Keratinocyte (primary cell): ENCODE measurements at regions not wholly inside any gene's neighbourhood (a gene's known extent, or its start where the extent isn't known, plus 50 kb on each side); places are given as distances from the start of the nearest gene placed in this dataset.

Experiments
- DNase-seq: peaks from one replicate; pipeline ENCODE4 v3.0.0-alpha.2; 2011; ENCODE audit warnings: low read depth, missing footprints, low spot score
- FAIRE-seq: peaks from 2 replicates; lab custom pipeline; 2011; peaks lifted over from hg19 to GRCh38; lab: Jason Lieb, UNC
- H2AFZ ChIP-seq: 2 replicates; pipeline ENCODE4 v1.6.0; 2012; ENCODE audit warnings: low read length, control low read depth, inconsistent platforms; ENCODE audit not compliant: control insufficient read depth
- H3K27ac ChIP-seq: 2 replicates; pipeline ENCODE4 v1.5.1; 2011; ENCODE audit warnings: low read length; ENCODE audit not compliant: control insufficient read depth, insufficient read depth
- H3K27me3 ChIP-seq: 3 replicates; pipeline ENCODE4 v1.6.0; 2011; ENCODE audit warnings: low read length; ENCODE audit not compliant: control insufficient read depth, insufficient read depth; ENCODE audit errors: extremely low read depth
- H3K36me3 ChIP-seq, 2 experiments: 2 replicates in 1 of 2; 3 replicates in 1 of 2; pipeline ENCODE4 v1.5.1; 2011; ENCODE audit warnings: low read length in 2 of 2, mild to moderate bottlenecking in 1 of 2; ENCODE audit not compliant: control insufficient read depth in 2 of 2, insufficient read depth in 2 of 2; ENCODE audit errors: extremely low read depth in 1 of 2
- H3K4me1 ChIP-seq: 3 replicates; pipeline ENCODE4 v1.5.1; 2011; ENCODE audit warnings: low read length; ENCODE audit not compliant: control insufficient read depth, insufficient read depth; ENCODE audit errors: extremely low read depth
- H3K4me2 ChIP-seq: 3 replicates; pipeline ENCODE4 v1.6.0; 2011; ENCODE audit warnings: low read depth, low read length; ENCODE audit not compliant: control insufficient read depth, insufficient read depth; ENCODE audit errors: extremely low read depth
- H3K4me3 ChIP-seq, 3 experiments: fragments of 200-600 bp in 1 of 3; sonication (generic) in 1 of 3; 2 replicates in 2 of 3; 3 replicates in 1 of 3; pipeline ENCODE4 v1.5.1; 2011 to 2016; ENCODE audit warnings: low read length in 3 of 3, mild to moderate bottlenecking in 3 of 3, control low read depth in 2 of 3, inconsistent platforms in 1 of 3, low read depth in 1 of 3, mixed read lengths in 1 of 3, mixed run types in 1 of 3, moderate library complexity in 1 of 3; ENCODE audit not compliant: control insufficient read depth in 2 of 3, insufficient read depth in 2 of 3; ENCODE audit errors: extremely low read depth in 1 of 3
- H3K79me2 ChIP-seq: 2 replicates; pipeline ENCODE4 v1.6.0; 2012; ENCODE audit warnings: low read length; ENCODE audit not compliant: control insufficient read depth, insufficient read depth
- H3K9ac ChIP-seq: 3 replicates; pipeline ENCODE4 v1.6.0; 2011; ENCODE audit warnings: low read length; ENCODE audit not compliant: control insufficient read depth, insufficient read depth; ENCODE audit errors: extremely low read depth
- H3K9me1 ChIP-seq: 3 replicates; pipeline ENCODE4 v1.6.0; 2011; ENCODE audit warnings: low read length; ENCODE audit not compliant: control insufficient read depth, insufficient read depth; ENCODE audit errors: extremely low read depth
- H3K9me3 ChIP-seq: 2 replicates; pipeline ENCODE4 v1.5.1; 2012; ENCODE audit warnings: low read depth, low read length; ENCODE audit not compliant: control insufficient read depth
- H4K20me1 ChIP-seq: 3 replicates; pipeline ENCODE4 v1.6.0; 2011; ENCODE audit warnings: low read length; ENCODE audit not compliant: control insufficient read depth, insufficient read depth; ENCODE audit errors: extremely low read depth
- EZH2 ChIP-seq: IDR thresholded peaks from one replicate; pipeline ENCODE4 v1.6.1; 2012; ENCODE audit warnings: inconsistent platforms, mild to moderate bottlenecking, low read length, moderate library complexity
- dilution Hi-C: fragments of 300-500 bp; cut with MboI; formaldehyde crosslinking; loops from one replicate; pipeline ENCODE4 v1.7.0; 2020; ENCODE audit warnings: low sequenced_read_pairs; ENCODE audit not compliant: extremely low pct_ligation_motif_present
- TF ChIP-seq, protein P1 (sequence below), 3 experiments: IDR thresholded peaks in 1 of 3; conservative IDR thresholded peaks in 1 of 3; optimal IDR thresholded peaks in 1 of 3; 2 replicates in 2 of 3; 3 replicates in 1 of 3; pipeline versions ENCODE3 to v1.5.1; 2011; ENCODE audit warnings: low read length in 3 of 3, mild to moderate bottlenecking in 3 of 3, moderate library complexity in 2 of 3, control low read depth in 1 of 3, inconsistent platforms in 1 of 3; ENCODE audit not compliant: insufficient read depth in 2 of 3; ENCODE audit errors: extremely low read depth in 1 of 3

DNA sequence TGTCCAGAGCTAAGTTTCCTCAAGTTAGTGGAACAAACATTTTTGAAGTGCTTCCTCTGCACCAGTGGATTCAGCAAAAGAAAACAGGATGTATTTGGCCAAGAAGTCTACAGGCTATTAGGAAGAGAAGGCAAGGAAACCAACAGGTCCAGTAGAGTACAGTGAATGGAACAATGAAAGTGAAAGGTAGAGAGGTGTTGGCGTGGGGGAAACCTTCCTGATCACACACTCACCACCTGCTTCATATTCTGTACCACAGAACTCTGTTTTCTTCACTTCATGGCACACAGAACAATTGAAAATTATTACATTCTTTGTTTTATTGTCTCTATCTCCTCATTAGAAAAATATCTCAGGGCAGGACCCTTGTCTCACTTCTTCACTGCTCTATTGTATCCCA lies 417.4 kb upstream of the FMR1 start:
- no peaks in the 10 kb centered on the region for H3K9me3 ChIP-seq
- DNase-seq, result no peak
- no peak overlapping the region for H3K9ac ChIP-seq
- no peaks in the 10 kb centered on the region for H4K20me1 ChIP-seq
- dilution Hi-C loops, result no loop called here
- no peak for FAIRE-seq
- H2AFZ ChIP-seq, result no peak overlapping the region
- no peak overlapping the region for H3K27ac ChIP-seq
- no peak overlapping the region for H3K4me3 ChIP-seq
- H3K79me2 ChIP-seq, result no peaks in the 10 kb centered on the region
- no peaks in the 10 kb centered on the region for H3K4me1 ChIP-seq
- no peaks in the 10 kb centered on the region for H3K9me1 ChIP-seq
- TF ChIP-seq, protein P1, sequence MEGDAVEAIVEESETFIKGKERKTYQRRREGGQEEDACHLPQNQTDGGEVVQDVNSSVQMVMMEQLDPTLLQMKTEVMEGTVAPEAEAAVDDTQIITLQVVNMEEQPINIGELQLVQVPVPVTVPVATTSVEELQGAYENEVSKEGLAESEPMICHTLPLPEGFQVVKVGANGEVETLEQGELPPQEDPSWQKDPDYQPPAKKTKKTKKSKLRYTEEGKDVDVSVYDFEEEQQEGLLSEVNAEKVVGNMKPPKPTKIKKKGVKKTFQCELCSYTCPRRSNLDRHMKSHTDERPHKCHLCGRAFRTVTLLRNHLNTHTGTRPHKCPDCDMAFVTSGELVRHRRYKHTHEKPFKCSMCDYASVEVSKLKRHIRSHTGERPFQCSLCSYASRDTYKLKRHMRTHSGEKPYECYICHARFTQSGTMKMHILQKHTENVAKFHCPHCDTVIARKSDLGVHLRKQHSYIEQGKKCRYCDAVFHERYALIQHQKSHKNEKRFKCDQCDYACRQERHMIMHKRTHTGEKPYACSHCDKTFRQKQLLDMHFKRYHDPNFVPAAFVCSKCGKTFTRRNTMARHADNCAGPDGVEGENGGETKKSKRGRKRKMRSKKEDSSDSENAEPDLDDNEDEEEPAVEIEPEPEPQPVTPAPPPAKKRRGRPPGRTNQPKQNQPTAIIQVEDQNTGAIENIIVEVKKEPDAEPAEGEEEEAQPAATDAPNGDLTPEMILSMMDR (optimal IDR thresholded peaks at IDR 0.05 in 1 of 3, IDR thresholded peaks at IDR 0.05 in 1 of 3, conservative IDR thresholded peaks at IDR 0.05 in 1 of 3; ENCODE audit: extremely low read depth in 1 of 3, insufficient read depth in 2 of 3, low read length in 3 of 3), result no peak
- TF ChIP-seq EZH2, result no peak
- H3K36me3 ChIP-seq, result no peaks in the 10 kb centered on the region
- no peaks in the 10 kb centered on the region for H3K27me3 ChIP-seq
- H3K4me2 ChIP-seq, result no peak overlapping the region

DNA sequence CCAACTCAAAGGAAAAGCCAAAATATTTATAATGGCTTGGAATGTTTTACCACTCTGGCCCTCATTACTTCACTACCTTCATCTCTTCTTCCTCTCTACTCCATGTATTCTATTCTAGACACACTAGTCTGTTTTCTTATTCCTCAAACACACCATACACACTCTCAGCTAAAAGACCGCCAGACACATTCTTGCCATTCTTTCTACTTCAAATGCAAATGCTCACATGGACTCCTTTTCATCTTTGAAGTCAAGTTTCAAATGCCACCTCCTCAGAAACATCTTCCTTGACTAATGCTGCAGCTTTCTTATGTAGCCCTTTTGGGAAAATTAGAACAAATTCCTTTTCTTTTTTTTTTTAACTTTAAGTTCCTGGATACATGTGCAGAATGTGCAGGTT lies 412.9 kb upstream of the FMR1 start:
- H3K4me1 ChIP-seq, result no peaks in the 10 kb centered on the region
- no peak overlapping the region for H3K9ac ChIP-seq
- H3K27ac ChIP-seq, result no peak overlapping the region
- no peaks in the 10 kb centered on the region for H3K79me2 ChIP-seq
- no peaks in the 10 kb centered on the region for H3K9me1 ChIP-seq
- H4K20me1 ChIP-seq, result no peaks in the 10 kb centered on the region
- dilution Hi-C loops, result no loop called here
- TF ChIP-seq EZH2, result no peak
- TF ChIP-seq, protein P1 (optimal IDR thresholded peaks at IDR 0.05 in 1 of 3, IDR thresholded peaks at IDR 0.05 in 1 of 3, conservative IDR thresholded peaks at IDR 0.05 in 1 of 3; ENCODE audit: extremely low read depth in 1 of 3, insufficient read depth in 2 of 3, low read length in 3 of 3), result no peak
- DNase-seq, result no peak
- H2AFZ ChIP-seq, result no peak overlapping the region
- no peak overlapping the region for H3K4me2 ChIP-seq
- no peaks in the 10 kb centered on the region for H3K36me3 ChIP-seq
- FAIRE-seq, result no peak
- H3K4me3 ChIP-seq, result no peak overlapping the region
- no peaks in the 10 kb centered on the region for H3K9me3 ChIP-seq
- no peaks in the 10 kb centered on the region for H3K27me3 ChIP-seq
